GM21619 (cell line): ENCODE measurements at regions not wholly inside any gene's neighbourhood (a gene's known extent, or its start where the extent isn't known, plus 50 kb on each side); places are given as distances from the start of the nearest gene placed in this dataset.
"Not testable (repeated sequence)": the region's sequence is repeated elsewhere in the genome, so short reads cannot be mapped to it uniquely, and the experiment has no call there.

ENCODE experiments used
- ATAC-seq: cut with Tn5 transposase; IDR thresholded peaks from one replicate; pipeline ENCODE4 v1.9.1; 2021; ENCODE audit not compliant: unreplicated experiment

DNA sequence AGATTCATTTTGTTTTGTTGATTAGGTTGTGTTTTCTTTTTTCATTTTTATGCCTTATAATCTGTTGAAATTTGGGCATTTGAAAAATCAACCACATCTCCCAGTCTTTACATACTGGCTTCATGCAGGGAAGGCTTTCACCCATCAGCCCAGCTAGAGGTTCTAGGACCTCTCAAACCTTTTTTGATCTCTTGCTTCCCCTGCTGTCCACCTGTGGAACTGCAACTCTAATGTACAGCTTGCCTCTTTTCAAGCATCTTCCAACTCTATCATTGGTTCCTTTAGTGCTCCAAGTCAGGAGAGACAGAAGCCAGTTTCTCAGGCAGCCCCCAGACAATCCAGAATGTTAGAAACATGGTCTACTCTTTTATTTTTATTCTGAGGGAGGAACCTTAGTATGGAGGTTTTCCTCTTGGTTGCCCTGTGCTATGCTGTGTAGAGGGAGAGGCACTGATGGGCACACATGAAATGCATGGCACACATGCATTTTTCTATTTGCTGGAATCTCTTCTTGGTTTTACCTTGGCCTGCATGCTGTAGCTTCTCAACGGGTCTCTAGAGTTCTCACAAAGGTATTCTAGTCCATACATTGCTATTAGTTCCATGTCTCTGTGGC lies 107.2 kb upstream of the L3MBTL4 start:
- ATAC-seq: no peak

GRCh38 chr18:6525604-6526003 lies 110.9 kb upstream of the L3MBTL4 start:
- no peak for ATAC-seq

DNA sequence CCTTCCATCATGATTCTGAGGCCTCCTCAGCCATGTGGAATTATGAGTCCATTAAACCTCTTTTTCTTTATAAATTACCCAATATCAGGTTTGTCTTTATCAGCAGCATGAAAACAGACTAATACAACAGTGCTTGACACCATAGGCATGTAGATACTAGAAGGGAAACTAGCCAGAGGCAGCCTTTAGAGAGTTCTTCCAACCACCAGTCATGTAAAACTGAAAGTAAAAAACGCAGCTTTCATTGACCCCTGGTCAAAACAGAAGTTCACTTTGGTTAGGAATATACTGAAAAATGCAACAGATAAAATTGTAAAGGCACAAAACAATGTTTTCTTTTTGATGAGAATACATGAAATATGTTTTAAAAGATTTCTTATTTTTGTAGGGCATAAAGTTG lies 122.8 kb upstream of the L3MBTL4 start:
- ATAC-seq: no peak

DNA sequence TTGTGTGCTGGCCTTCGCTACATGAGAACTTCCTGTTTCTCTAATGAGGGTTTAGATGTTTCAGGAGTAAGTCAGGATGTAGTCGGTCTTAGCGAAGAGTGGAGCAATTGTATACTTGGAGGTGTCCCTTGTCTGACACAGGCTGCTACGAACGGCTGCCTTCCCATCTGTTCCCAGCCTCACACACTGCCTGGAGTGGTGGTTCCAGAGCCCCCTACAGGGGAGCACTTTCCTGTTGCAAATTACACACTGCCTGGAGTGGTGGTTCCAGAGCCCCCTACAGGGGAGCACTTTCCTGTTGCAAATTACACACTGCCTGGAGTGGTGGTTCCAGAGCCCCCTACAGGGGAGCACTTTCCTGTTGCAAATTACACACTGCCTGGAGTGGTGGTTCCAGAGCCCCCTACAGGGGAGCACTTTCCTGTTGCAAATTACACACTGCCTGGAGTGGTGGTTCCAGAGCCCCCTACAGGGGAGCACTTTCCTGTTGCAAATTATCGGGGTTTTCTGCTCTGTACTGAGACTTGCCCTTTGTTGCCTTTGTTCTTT lies 126.5 kb upstream of the L3MBTL4 start:
- not testable (repeated sequence) for ATAC-seq

DNA sequence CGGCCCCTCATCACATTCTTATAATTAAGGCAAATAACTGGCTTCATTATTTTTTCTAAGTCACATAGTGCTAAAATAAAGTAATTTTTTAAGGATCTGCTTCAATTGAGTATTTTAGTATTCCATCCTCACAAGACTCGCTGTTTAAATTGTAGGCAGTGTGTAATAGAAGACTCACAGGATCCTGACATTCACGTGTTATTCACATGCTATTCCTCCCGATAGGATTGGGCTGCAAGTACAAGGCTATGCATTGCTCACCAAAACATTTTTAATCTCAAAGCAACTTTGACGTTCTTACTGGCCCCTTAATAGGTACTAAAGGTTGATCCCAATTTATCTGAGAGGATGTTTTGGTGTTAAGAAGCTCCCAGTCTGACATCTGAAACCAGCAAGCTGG lies 127.6 kb upstream of the L3MBTL4 start:
- ATAC-seq: no peak

- ATAC-seq: no peak
These were observed 128.7 kb upstream of the L3MBTL4 start for GRCh38 chr18:6543330-6543908.

DNA sequence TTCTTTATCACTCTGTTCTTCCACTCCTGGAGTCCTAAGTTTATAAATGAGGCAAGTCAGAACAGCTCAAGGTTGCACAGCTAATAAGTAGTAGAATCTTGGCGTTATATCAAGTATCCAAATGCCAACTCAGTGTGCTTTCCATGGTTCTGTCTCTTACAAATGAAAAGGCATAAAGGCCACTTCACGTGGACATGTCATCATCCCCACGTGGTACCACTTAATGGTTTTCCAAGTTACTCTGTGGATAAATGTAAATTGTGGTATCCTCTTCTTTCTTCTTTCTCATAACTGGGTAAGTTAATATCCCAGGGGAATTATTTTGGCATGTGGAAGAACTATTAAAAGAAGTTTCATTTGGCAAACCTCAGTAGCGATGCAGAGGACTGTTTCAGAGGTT lies 131.5 kb upstream of the L3MBTL4 start:
- ATAC-seq: no peak

GRCh38 chr18:6547476-6547875 lies 132.8 kb upstream of the L3MBTL4 start:
- ATAC-seq: no peak

- no peak for ATAC-seq
These were observed 138.7 kb upstream of the L3MBTL4 start for GRCh38 chr18:6553234-6553900.

DNA sequence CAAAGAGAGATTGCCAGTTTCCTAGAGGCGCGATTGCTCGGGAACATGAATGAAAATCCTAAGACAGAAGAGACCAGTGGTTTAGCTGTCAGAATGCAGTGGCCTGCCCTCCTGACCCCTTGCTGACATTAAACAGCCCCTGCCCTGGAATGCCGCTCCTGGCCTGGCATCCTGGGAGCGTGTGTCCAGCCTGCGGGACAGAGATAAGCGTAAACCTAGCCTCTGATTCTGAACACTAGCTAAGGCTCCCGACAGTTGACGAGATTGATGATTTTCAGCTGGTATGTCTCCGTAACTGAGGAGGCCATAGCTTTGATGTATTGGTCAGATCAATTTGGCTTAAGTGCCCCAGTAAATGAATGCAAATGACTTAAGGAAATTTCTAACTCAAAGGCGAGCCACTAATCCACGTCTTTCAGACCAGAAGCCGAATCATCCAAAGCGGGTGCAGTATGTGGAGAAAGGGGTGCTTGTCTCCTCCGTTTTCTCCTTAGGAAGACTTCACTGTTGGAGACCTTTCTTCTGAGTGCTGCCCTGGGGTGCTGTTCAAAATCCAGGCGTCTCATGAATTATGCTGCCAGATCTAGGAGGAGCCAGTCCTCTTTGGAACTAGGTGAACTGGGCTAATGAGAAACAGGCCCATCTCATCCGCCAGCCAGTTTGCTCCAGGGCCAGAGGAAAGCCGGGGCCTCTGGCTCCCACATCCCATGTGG lies 142.5 kb upstream of the L3MBTL4 start:
- no peak for ATAC-seq

DNA sequence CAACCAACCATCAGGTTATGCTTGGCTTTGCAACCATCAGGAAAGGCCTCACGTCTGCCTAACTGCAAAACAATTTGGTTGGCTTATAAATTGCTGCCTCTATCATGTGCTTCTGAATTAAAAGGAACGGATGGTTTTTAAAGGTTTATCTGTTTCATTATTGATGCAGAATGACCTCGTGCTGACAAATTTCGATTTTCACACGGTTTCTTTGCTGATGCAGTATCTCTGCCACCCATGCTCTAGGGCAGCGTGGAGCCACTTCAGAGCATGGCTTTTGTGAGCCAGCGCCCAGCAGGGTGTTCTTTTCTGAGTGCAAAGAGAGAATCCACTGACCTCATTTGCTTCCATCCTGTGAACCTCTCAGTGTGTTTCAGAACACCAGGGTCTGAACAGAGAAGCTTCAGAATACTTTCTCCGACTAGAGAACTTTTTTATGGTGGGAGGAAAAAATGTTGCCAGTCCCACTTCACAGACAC lies 143.1 kb upstream of the L3MBTL4 start:
- no peak for ATAC-seq

GRCh38 chr18:6558446-6559156 lies 143.9 kb upstream of the L3MBTL4 start:
- ATAC-seq: no peak

DNA sequence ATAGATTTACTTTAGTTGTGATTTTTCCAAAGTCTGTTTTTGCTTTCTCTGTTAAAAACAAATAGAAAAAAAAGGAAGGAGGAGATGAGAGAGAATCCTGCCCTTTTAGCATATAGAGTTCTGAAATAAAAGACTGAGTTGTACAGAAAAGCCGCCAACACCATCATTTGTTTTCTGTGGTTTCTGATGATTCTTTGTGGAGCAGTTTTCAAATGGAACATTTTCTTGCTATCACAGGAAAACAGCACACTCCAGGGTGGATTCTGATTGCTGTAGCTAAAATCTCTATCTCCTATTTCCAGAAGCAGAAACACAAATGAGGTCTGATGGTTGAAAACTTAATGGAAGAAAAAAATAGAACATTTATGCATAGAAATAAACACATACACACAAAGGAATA lies 144.6 kb upstream of the L3MBTL4 start:
- ATAC-seq: no peak

GRCh38 chr18:6561016-6561415 lies 146.3 kb upstream of the L3MBTL4 start:
- ATAC-seq: no peak

DNA sequence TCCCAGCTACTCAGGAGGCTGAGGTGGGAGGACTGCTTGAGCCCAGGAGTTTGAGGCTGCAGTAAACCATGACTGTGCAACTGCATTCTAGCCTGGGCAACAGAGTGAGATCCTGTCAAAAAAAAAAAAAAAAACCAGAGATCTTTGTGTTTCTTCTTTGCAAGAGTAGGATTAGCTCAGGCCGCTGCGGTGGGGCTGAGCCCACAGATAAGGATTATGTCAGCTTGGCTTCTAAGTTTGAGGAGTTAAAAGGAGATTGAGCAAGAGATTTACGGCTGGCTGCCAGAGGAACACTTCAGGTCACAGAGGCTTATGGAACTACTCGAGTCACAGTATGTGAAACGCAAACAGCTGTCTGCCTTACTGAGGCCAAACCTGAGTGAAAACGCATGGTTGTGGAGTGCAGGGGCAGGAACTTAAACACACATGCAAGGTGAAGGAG lies 146.7 kb upstream of the L3MBTL4 start:
- ATAC-seq: no peak

GRCh38 chr18:6561862-6562291 lies 147.2 kb upstream of the L3MBTL4 start:
- ATAC-seq: no peak

DNA sequence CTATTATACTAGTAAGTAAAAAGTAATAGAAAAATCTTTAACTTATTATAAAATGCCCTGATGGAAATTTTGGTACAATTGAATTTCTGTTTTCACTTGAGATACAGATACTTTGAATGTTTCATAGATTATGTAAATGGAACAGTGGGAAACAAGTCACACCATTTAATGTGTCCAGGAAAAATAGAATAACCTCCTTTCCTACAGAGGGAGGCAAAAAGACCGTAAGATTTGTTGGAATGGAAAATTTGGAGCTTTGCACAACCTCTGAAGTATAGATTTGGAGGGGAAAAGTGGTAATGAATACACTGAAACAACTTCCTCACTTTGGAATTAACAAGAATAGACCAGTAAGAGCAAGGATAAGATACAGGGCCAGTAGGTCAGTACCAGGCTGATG lies 149.2 kb upstream of the L3MBTL4 start:
- ATAC-seq: no peak

GRCh38 chr18:6564950-6565814 lies 150.5 kb upstream of the L3MBTL4 start:
- no peak for ATAC-seq

DNA sequence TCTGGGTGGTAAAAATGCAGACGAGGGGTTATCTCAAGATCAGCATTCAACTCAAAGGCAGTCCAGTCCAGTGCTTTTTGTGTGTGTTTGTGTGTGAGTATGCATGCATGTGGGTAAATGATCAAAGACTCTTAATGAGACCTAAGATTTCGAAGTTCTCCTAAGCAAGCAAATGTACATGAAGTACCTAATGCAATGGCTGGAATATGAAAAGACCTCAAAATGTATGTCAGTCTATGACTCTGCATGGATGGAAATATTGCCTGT lies 151.0 kb upstream of the L3MBTL4 start:
- no peak for ATAC-seq

GRCh38 chr18:6566338-6566911 lies 151.7 kb upstream of the L3MBTL4 start:
- ATAC-seq: no peak
